Esophagus muscularis mucosa (tissue), 4 donors: ENCODE measurements at regions not wholly inside any gene's neighbourhood (a gene's known extent, or its start where the extent isn't known, plus 50 kb on each side); places are given as distances from the start of the nearest gene placed in this dataset.

ENCODE experiments used
- DNase-seq: peaks from one replicate; pipeline ENCODE4 v3.0.0-alpha.2; 2017; ENCODE audit errors: extremely low spot score
- H3K27ac ChIP-seq, 4 donors: fragments of 200-600 bp; sonication (generic); replicated peaks in 1 of 4; 1 replicate in 3 of 4; 2 replicates in 1 of 4; pipeline ENCODE4 v1.5.1; 2016 to 2019; ENCODE audit warnings: mild to moderate bottlenecking in 1 of 4
- H3K27me3 ChIP-seq, 4 donors: fragments of 200-600 bp; sonication (generic); one replicate each; pipeline versions ENCODE4 v1.5.1 to v1.6.0; 2016 to 2019
- H3K36me3 ChIP-seq, 4 donors: fragments of 200-600 bp; sonication (generic); one replicate each; pipeline ENCODE4 v1.5.1; 2016 to 2019
- H3K4me1 ChIP-seq, 4 donors: fragments of 200-600 bp; sonication (generic); one replicate each; pipeline ENCODE4 v1.5.1; 2016 to 2019
- H3K4me3 ChIP-seq, 4 donors: fragments of 200-600 bp; sonication (generic); 1 replicate in 2 of 4; 2 replicates in 2 of 4; pipeline ENCODE4 v1.5.1; 2016 to 2019; ENCODE audit warnings: mild to moderate bottlenecking in 4 of 4, moderate library complexity in 1 of 4
- H3K9me3 ChIP-seq, 4 donors: fragments of 200-600 bp; sonication (generic); 1 replicate in 3 of 4; 2 replicates in 1 of 4; pipeline ENCODE4 v1.5.1; 2016 to 2019
- CTCF ChIP-seq, 3 experiments: fragments of 200-600 bp in 2 of 3; fragments of 450-650 bp in 1 of 3; sonication (generic) in 2 of 3; IDR thresholded peaks; one replicate each; pipeline ENCODE4 v1.5.1; 2017 to 2019; ENCODE audit warnings: antibody characterized with exemption in 3 of 3, mild to moderate bottlenecking in 2 of 3, moderate library complexity in 1 of 3
- EP300 ChIP-seq: sonication (generic); formaldehyde crosslinking; IDR thresholded peaks from one replicate; pipeline ENCODE4 v1.6.1; 2017; ENCODE audit warnings: antibody characterized with exemption
- POLR2A ChIP-seq: fragments of 450-650 bp; IDR thresholded peaks from one replicate; pipeline ENCODE4 v1.6.1; 2017; ENCODE audit warnings: antibody characterized with exemption, moderate library complexity, mild to moderate bottlenecking, low read depth
- POLR2AphosphoS5 ChIP-seq, 2 donors: sonication (generic); formaldehyde crosslinking; IDR thresholded peaks; one replicate each; pipeline ENCODE4 v1.6.1; 2017; ENCODE audit warnings: antibody characterized with exemption in 2 of 2
- WGBS: methylation state at CpG from one replicate; pipeline ENCODE4 v1.1.5; 2018; 5-methylcytosine and 5-hydroxymethylcytosine counted together
- intact Hi-C: fragments of 100-400 bp; cut with DNase I; formaldehyde crosslinking; loops from one replicate; pipeline ENCODE4 v1.15.1; 2023

- 89% methylated on average over 2 of the region's 2 CpGs for WGBS
- intact Hi-C loops = no loop called here
- H3K4me3 ChIP-seq = no peak overlapping the region
- peaks cover 0 to 40% (median 35%) of the 10 kb centered on the region in 4 donors for H3K4me1 ChIP-seq
- H3K9me3 ChIP-seq = no peaks in the 10 kb centered on the region
- TF ChIP-seq POLR2A (no peak), CTCF (IDR thresholded peaks at IDR 0.05) (no peak)
- H3K27ac ChIP-seq = no peak overlapping the region
- no peaks in the 10 kb centered on the region for H3K27me3 ChIP-seq
- DNase-seq = no peak
- H3K36me3 ChIP-seq = no peaks in the 10 kb centered on the region
Measured at GRCh38 chr2:146949400-146949799, 895.4 kb upstream of the ACVR2A start.

GRCh38 chr2:146944601-146945000 lies 900.2 kb upstream of the ACVR2A start:
- WGBS = 60% methylated on average over 4 of the region's 4 CpGs
- no peak for TF ChIP-seq POLR2A
- no peak for TF ChIP-seq CTCF (IDR thresholded peaks at IDR 0.05)
- no peak for TF ChIP-seq EP300
- TF ChIP-seq POLR2AphosphoS5 (IDR thresholded peaks at IDR 0.05) = no peak
- no peaks in the 10 kb centered on the region for H3K27me3 ChIP-seq
- intact Hi-C loops = no loop called here
- H3K4me1 ChIP-seq = peaks cover 2 to 27% (median 25%) of the 10 kb centered on the region in 4 donors
- no peak for DNase-seq
- H3K27ac ChIP-seq = peak overlapping the region in 1 of 4 donors; percentile 1
- H3K4me3 ChIP-seq = no peak overlapping the region
- no peaks in the 10 kb centered on the region for H3K36me3 ChIP-seq
- no peaks in the 10 kb centered on the region for H3K9me3 ChIP-seq

GRCh38 chr2:146939991-146940685 lies 904.7 kb upstream of the ACVR2A start:
- no peak for DNase-seq
- Histone ChIP-seq H3K9me3 (peaks cover 0 to 5% (median 0%) of the 10 kb centered on the region in 4 donors), H3K27ac (peak overlapping the region; percentile 70 to 80 (median 72)), H3K27me3 (no peaks in the 10 kb centered on the region), H3K4me1 (peaks cover 7 to 34% (median 31%) of the 10 kb centered on the region in 4 donors), H3K36me3 (no peaks in the 10 kb centered on the region), H3K4me3 (peak overlapping the region in 1 of 4 donors; percentile 34)
- intact Hi-C loops = loop anchor here (10.0 kb wide), 1 partner anchor 85 kb away; no protein-coding TSS in a partner anchor
- TF ChIP-seq EP300 (peak; percentile 11), CTCF (IDR thresholded peaks at IDR 0.05) (no peak), POLR2AphosphoS5 (IDR thresholded peaks at IDR 0.05) (peak in 1 of 2 donors; percentile 26)
- 21% methylated on average over 5 of the region's 5 CpGs for WGBS

GRCh38 chr2:146934921-146935320 lies 909.9 kb upstream of the ACVR2A start:
- Histone ChIP-seq H3K27me3 (no peaks in the 10 kb centered on the region), H3K4me1 (peaks cover 7 to 22% (median 16%) of the 10 kb centered on the region in 4 donors), H3K36me3 (no peaks in the 10 kb centered on the region), H3K9me3 (peaks cover 0 to 15% (median 4%) of the 10 kb centered on the region in 4 donors), H3K27ac (no peak overlapping the region), H3K4me3 (no peak overlapping the region)
- intact Hi-C loops = loop anchor here (10.0 kb wide), 1 partner anchor 90 kb away; no protein-coding TSS in a partner anchor
- no peak for TF ChIP-seq CTCF (IDR thresholded peaks at IDR 0.05)
- TF ChIP-seq EP300 = no peak
- no peak for TF ChIP-seq POLR2A
- no peak for TF ChIP-seq POLR2AphosphoS5 (IDR thresholded peaks at IDR 0.05)
- no peak for DNase-seq
- WGBS = 67% methylated on average over 1 of the region's 1 CpG
